ENCODE measurements at regions not wholly inside any gene's neighbourhood (a gene's known extent, or its start where the extent isn't known, plus 50 kb on each side); places are given as distances from the start of the nearest gene placed in this dataset.

DNA sequence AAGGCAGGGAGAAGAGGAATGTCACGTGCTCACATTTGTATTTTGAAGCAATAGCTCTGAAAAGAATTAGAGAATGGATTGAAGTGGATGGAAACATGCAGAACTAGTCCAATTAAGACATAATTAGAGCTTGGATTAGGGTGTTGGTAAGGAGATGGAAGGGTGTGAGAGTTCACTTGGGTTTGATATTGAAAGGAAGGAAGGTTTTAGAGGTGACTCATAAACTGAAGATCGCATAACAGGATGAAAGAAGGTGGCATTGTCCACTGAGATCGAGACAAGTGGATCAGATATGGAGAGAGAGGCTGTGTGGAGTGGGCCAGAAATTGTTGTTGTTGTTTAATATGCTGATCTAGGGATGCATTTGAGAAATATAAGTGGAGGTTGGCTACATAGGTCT is 244.0 kb upstream of the SMIM31 start:
- no peak for DNase-seq (ENCODE audit: low read depth in 1 of 2, low spot score in 1 of 2)
- Histone ChIP-seq H3K9me3 (ENCODE audit: low read depth) (no peaks in the 10 kb centered on the region), H3K4me1 (ENCODE audit: low read depth) (no peaks in the 10 kb centered on the region), H3K4me3 (no peak overlapping the region), H3K27me3 (no peaks in the 10 kb centered on the region), H3K27ac (no peak overlapping the region), H3K36me3 (no peaks in the 10 kb centered on the region)
- TF ChIP-seq CTCF (IDR thresholded peaks at IDR 0.05; ENCODE audit: low read depth, low read length) = no peak

- TF ChIP-seq CTCF (IDR thresholded peaks at IDR 0.05; ENCODE audit: low read depth, low read length) = no peak
- DNase-seq (ENCODE audit: low read depth in 1 of 2, low spot score in 1 of 2) = no peak
- Histone ChIP-seq H3K4me1 (ENCODE audit: low read depth) (no peaks in the 10 kb centered on the region), H3K27me3 (no peaks in the 10 kb centered on the region), H3K36me3 (no peaks in the 10 kb centered on the region), H3K27ac (no peak overlapping the region), H3K9me3 (ENCODE audit: low read depth) (no peaks in the 10 kb centered on the region), H3K4me3 (no peak overlapping the region)
Measured at GRCh38 chr4:164512124-164512523, 241.8 kb upstream of the SMIM31 start.

GRCh38 chr4:164514765-164515164 is 239.2 kb upstream of the SMIM31 start:
- Histone ChIP-seq H3K4me3 (no peak overlapping the region), H3K9me3 (ENCODE audit: low read depth) (no peaks in the 10 kb centered on the region), H3K27me3 (no peaks in the 10 kb centered on the region), H3K27ac (no peak overlapping the region), H3K36me3 (no peaks in the 10 kb centered on the region), H3K4me1 (ENCODE audit: low read depth) (no peaks in the 10 kb centered on the region)
- no peak for TF ChIP-seq CTCF (IDR thresholded peaks at IDR 0.05; ENCODE audit: low read depth, low read length)
- DNase-seq (ENCODE audit: low read depth in 1 of 2, low spot score in 1 of 2) = no peak

DNA sequence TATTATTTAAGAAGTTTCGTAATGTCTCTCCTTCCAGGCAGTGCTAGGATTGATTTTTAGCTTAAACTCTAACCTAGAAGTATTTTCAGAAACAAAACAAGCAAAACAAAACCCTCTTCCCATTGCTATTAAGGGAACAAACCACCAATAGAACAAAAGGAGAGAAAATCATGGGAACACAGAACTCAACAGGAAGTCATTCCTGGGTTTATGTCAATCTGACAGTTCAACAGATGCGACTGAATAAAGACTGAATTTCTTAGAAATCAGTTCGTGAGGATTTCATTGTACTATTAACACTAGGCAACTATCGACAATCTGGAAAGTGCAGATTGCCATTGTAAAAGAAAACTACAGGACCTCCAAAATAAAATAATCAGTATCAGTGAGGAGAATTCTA is 229.1 kb upstream of the SMIM31 start:
- H3K4me1 ChIP-seq (ENCODE audit: low read depth) = no peaks in the 10 kb centered on the region
- no peak overlapping the region for H3K4me3 ChIP-seq
- no peaks in the 10 kb centered on the region for H3K9me3 ChIP-seq (ENCODE audit: low read depth)
- no peak for TF ChIP-seq CTCF (IDR thresholded peaks at IDR 0.05; ENCODE audit: low read depth, low read length)
- DNase-seq (ENCODE audit: low read depth in 1 of 2, low spot score in 1 of 2) = no peak
- H3K27ac ChIP-seq = no peak overlapping the region
- no peaks in the 10 kb centered on the region for H3K36me3 ChIP-seq
- no peaks in the 10 kb centered on the region for H3K27me3 ChIP-seq

- Histone ChIP-seq H3K27me3 (no peaks in the 10 kb centered on the region), H3K4me1 (ENCODE audit: low read depth) (no peaks in the 10 kb centered on the region), H3K9me3 (ENCODE audit: low read depth) (no peaks in the 10 kb centered on the region), H3K36me3 (no peaks in the 10 kb centered on the region), H3K4me3 (no peak overlapping the region), H3K27ac (no peak overlapping the region)
- no peak for TF ChIP-seq CTCF (IDR thresholded peaks at IDR 0.05; ENCODE audit: low read depth, low read length)
- DNase-seq (ENCODE audit: low read depth in 1 of 2, low spot score in 1 of 2) = no peak
Measured at GRCh38 chr4:164526933-164527583, 226.9 kb upstream of the SMIM31 start.
